ENCODE measurements at regions not wholly inside any gene's neighbourhood (a gene's known extent, or its start where the extent isn't known, plus 50 kb on each side); places are given as distances from the start of the nearest gene placed in this dataset.

DNA sequence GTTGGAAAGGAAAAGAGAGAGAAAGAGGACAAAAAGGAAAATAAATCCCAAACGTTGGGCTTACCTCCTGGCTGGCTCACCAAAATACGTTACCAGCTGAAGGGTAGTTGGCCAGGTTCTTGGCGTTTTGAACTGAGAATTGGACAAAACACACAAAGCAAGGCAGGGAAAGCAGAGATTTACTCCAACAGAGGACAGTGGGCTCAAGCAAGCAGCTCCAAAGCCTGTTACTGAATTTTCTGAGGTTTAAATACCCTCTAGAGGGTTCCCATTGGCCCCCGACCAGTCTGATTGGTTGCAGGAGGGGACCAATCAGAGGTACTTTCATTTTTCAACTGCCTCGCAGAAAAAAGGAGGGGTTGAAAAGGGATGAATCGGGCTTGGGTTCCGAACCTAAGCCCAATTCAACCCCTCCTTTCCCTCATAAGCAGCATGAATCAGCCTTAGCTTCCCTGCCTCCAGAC is 55.6 kb upstream of the ALOX12 start:
- DNase-seq (ENCODE audit: low read depth in 2 of 2), result no peak

DNA sequence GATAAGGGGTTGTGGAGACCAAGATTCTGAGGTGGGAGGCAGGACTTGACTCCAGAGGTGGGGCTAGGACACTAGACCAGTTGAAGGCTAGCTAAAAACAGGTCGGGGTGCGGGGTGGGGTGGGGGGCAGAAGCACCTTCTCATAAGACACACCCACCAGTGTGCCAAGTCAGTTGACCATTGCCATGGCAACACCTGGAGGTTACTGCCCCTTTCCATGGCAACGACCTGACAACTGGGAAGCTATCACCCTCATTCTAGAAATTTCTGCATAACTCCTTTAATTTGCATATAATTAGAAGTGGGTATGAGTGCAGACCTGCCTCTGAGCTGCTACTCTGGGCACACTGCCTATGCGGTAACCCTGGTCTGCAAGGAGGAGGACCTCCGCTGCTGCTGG is 53.9 kb upstream of the ALOX12 start:
- DNase-seq (ENCODE audit: low read depth in 2 of 2), result no peak

DNA sequence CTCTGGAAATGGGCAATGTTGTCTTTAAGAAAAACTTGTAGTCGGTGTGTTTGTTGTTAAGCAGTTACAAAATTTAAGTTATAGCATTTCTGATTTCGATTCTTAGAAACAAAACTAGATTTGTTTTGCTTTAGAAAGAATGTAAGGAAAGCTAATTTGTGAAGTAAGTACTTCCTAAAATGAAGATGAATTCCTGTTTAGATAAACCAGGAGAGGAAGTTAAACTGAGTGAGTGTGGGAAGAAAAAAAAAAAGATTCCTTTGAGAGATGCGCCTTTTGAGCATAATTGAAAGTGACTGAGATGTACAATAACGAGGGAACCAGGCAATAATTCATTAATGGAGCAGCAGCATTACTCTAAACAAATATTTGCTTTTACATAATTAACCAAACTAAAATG is 52.4 kb upstream of the ALOX12 start:
- DNase-seq (ENCODE audit: low read depth in 2 of 2), result no peak

Data from stimulated activated CD4-positive, alpha-beta T cell treated with anti-CD3 and anti-CD28 coated beads, Interleukin-4, amount 100 ng/mL, for 48 hours (primary cell).